WTC11 (cell line): ENCODE measurements at regions not wholly inside any gene's neighbourhood (a gene's known extent, or its start where the extent isn't known, plus 50 kb on each side); places are given as distances from the start of the nearest gene placed in this dataset.

Experiments
- CREB1 ChIP-seq: sonication (generic); formaldehyde crosslinking; IDR thresholded peaks from 2 replicates; pipeline ENCODE4 v1.8.0; 2023; ENCODE audit warnings: mild to moderate bottlenecking, missing genetic modification reagents
- CREM ChIP-seq: sonication (generic); formaldehyde crosslinking; IDR thresholded peaks from 2 replicates; pipeline ENCODE4 v1.8.1; 2022; ENCODE audit warnings: mild to moderate bottlenecking, missing genetic modification reagents, moderate library complexity
- KAT7 ChIP-seq: sonication (generic); formaldehyde crosslinking; IDR thresholded peaks from 2 replicates; pipeline ENCODE4 v1.8.1; 2023; ENCODE audit warnings: missing genetic modification reagents, mild to moderate bottlenecking, borderline replicate concordance
- MYBL2 ChIP-seq: sonication (generic); formaldehyde crosslinking; IDR thresholded peaks from 2 replicates; pipeline ENCODE4 v1.8.1; 2023; ENCODE audit warnings: mild to moderate bottlenecking, moderate library complexity, missing genetic modification reagents
- NFYB ChIP-seq: sonication (generic); formaldehyde crosslinking; conservative IDR thresholded peaks from 2 replicates; pipeline ENCODE4 v1.8.0; 2022; ENCODE audit warnings: low read depth, missing genetic modification reagents
- NR2C2 ChIP-seq: sonication (generic); formaldehyde crosslinking; IDR thresholded peaks from 2 replicates; pipeline ENCODE4 v1.8.0; 2022; ENCODE audit warnings: mild to moderate bottlenecking, missing genetic modification reagents
- ZNF232 ChIP-seq: sonication (generic); formaldehyde crosslinking; IDR thresholded peaks from 2 replicates; pipeline ENCODE4 v1.8.0; 2022; ENCODE audit warnings: mild to moderate bottlenecking, missing genetic modification reagents
- TF ChIP-seq, protein P1 (sequence below): fragments of 200-600 bp; IDR thresholded peaks from 2 replicates; pipeline ENCODE4 v1.8.0; 2022; ENCODE audit warnings: antibody characterized with exemption
- TF ChIP-seq, protein P2 (sequence below): sonication (generic); formaldehyde crosslinking; IDR thresholded peaks from 2 replicates; pipeline ENCODE4 v1.8.0; 2022; ENCODE audit warnings: mild to moderate bottlenecking, missing genetic modification reagents
- TF ChIP-seq, protein P3 (sequence below): sonication (generic); formaldehyde crosslinking; IDR thresholded peaks from 2 replicates; pipeline ENCODE4 v1.8.0; 2022; ENCODE audit warnings: missing genetic modification reagents
- TF ChIP-seq, protein P4 (sequence below): sonication (generic); formaldehyde crosslinking; IDR thresholded peaks from 2 replicates; pipeline ENCODE4 v1.8.1; 2023; ENCODE audit warnings: mild to moderate bottlenecking, missing genetic modification reagents, moderate library complexity

DNA sequence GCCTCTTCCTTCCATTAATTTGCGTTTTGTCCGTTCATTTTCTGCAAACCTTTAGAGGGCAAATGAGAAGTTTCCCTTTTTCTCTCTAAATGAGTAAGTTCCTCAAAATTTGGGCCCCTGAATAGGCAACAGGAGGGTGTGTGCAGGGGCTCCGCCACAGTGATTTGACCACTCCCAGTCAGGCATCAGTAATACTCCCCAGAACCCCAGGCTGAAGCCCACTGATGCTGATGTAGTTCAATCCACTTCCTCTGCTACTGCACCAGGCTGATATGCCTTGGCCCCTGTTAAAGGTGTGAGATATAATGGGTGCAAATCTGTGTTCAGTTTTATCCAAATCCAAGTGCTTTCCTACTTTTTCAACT lies 1150.0 kb downstream of the RPIA start:
- TF ChIP-seq KAT7 (CRISPR knock-in tag) (no peak), ZNF232 (CRISPR knock-in tag) (no peak), NFYB (CRISPR knock-in tag) (no peak), CREB1 (CRISPR knock-in tag) (no peak), NR2C2 (CRISPR knock-in tag) (no peak), CREM (no peak), MYBL2 (CRISPR knock-in tag) (no peak)
- TF ChIP-seq, protein P1, sequence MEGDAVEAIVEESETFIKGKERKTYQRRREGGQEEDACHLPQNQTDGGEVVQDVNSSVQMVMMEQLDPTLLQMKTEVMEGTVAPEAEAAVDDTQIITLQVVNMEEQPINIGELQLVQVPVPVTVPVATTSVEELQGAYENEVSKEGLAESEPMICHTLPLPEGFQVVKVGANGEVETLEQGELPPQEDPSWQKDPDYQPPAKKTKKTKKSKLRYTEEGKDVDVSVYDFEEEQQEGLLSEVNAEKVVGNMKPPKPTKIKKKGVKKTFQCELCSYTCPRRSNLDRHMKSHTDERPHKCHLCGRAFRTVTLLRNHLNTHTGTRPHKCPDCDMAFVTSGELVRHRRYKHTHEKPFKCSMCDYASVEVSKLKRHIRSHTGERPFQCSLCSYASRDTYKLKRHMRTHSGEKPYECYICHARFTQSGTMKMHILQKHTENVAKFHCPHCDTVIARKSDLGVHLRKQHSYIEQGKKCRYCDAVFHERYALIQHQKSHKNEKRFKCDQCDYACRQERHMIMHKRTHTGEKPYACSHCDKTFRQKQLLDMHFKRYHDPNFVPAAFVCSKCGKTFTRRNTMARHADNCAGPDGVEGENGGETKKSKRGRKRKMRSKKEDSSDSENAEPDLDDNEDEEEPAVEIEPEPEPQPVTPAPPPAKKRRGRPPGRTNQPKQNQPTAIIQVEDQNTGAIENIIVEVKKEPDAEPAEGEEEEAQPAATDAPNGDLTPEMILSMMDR = no peak
- TF ChIP-seq, protein P2, sequence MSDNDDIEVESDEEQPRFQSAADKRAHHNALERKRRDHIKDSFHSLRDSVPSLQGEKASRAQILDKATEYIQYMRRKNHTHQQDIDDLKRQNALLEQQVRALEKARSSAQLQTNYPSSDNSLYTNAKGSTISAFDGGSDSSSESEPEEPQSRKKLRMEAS (CRISPR knock-in tag) = no peak
- TF ChIP-seq, protein P3, sequence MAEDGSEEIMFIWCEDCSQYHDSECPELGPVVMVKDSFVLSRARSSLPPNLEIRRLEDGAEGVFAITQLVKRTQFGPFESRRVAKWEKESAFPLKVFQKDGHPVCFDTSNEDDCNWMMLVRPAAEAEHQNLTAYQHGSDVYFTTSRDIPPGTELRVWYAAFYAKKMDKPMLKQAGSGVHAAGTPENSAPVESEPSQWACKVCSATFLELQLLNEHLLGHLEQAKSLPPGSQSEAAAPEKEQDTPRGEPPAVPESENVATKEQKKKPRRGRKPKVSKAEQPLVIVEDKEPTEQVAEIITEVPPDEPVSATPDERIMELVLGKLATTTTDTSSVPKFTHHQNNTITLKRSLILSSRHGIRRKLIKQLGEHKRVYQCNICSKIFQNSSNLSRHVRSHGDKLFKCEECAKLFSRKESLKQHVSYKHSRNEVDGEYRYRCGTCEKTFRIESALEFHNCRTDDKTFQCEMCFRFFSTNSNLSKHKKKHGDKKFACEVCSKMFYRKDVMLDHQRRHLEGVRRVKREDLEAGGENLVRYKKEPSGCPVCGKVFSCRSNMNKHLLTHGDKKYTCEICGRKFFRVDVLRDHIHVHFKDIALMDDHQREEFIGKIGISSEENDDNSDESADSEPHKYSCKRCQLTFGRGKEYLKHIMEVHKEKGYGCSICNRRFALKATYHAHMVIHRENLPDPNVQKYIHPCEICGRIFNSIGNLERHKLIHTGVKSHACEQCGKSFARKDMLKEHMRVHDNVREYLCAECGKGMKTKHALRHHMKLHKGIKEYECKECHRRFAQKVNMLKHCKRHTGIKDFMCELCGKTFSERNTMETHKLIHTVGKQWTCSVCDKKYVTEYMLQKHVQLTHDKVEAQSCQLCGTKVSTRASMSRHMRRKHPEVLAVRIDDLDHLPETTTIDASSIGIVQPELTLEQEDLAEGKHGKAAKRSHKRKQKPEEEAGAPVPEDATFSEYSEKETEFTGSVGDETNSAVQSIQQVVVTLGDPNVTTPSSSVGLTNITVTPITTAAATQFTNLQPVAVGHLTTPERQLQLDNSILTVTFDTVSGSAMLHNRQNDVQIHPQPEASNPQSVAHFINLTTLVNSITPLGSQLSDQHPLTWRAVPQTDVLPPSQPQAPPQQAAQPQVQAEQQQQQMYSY (CRISPR knock-in tag) = no peak
- TF ChIP-seq, protein P4, sequence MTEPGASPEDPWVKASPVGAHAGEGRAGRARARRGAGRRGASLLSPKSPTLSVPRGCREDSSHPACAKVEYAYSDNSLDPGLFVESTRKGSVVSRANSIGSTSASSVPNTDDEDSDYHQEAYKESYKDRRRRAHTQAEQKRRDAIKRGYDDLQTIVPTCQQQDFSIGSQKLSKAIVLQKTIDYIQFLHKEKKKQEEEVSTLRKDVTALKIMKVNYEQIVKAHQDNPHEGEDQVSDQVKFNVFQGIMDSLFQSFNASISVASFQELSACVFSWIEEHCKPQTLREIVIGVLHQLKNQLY (CRISPR knock-in tag) = no peak
